GM21717 (cell line): ENCODE measurements at regions not wholly inside any gene's neighbourhood (a gene's known extent, or its start where the extent isn't known, plus 50 kb on each side); places are given as distances from the start of the nearest gene placed in this dataset.

ENCODE experiments used
- ATAC-seq: cut with Tn5 transposase; IDR thresholded peaks from one replicate; pipeline ENCODE4 v1.9.1; 2021; ENCODE audit warnings: mild to moderate bottlenecking, moderate library complexity; ENCODE audit not compliant: unreplicated experiment

DNA sequence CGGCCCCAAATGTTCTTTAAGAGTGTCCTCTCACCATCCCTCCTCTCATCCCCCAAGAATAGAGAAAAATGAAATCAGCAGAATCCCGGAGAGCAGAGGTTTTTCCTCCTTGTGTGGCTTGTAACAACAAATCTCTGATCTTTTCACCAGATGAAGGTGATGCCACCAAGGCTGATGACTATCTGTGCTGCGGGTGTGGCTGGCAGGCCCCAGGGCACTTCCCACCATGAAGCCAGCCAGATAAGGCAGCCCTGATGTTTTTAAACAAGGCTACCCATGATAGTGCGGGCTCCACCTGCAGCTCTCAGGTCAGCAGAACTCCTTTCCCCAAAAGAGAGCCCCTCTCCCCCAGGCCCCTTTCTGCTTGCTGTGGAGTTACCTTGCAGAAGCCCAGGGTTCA lies 58.0 kb upstream of the PARP11 start:
- no peak for ATAC-seq

DNA sequence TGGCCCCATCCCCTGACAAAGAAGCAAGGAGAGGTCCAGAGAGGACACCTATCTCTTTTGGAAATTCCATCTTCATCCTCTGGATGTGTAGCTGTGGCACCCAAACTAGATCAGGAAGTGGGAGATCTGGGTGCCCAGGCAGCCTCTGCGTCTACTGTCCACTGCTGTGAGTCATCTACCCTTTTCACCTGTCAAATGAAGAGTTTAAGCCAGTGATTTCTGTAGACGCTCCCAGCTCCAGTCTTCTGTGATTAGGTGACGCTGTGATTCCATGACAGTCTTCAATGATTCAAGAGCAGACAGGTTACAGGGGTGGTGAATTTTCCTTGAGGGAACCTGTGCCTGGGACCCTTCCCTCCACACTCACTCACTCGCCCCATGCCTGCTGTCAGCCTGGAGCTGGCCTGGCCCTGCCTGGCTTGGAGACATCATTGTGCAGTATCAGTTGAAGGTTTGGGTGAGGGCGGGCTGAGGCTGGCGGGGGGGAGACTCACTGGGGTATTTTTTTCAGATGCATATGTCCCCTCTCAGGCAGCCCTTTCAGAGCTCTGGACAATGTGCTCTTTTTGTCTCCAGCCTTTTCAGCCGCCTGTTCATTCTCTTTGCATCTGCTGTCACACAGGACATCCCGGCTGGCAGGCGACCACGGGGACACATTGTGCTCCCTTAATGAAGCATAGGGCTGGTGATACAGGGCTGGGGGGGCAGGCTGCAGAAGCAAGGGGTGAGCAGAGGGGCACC lies 56.8 kb upstream of the PARP11 start:
- no peak for ATAC-seq

DNA sequence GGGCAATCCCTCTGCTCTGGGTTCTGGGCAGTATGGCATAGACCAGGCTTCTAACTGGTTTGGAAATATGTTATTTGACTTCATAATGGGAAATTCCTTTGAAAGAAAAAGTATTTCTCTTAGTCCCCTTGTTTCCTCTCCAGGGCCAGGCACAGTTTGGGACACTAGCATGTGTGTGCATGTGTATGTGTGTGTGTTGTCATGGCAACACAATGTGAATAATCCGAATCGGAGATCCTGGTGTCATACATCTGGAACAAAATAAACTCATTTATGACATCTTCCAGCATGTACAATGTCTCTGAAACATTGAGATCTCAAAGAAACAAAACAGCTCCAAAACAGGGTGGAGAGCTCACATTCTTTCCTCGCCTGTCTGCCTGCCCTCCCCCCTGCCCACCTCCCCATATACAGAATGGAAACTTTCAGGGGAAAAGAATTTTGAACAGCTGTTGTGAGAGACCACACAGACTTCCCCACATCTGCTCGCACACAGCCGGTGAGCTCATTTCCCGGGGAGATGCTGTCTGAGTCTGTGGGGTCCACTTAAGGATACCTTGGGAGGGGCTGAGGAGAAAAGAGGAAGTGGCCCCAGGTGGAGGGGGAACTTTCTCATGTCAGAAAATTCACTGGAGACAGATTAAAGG lies 55.5 kb upstream of the PARP11 start:
- ATAC-seq, result no peak

DNA sequence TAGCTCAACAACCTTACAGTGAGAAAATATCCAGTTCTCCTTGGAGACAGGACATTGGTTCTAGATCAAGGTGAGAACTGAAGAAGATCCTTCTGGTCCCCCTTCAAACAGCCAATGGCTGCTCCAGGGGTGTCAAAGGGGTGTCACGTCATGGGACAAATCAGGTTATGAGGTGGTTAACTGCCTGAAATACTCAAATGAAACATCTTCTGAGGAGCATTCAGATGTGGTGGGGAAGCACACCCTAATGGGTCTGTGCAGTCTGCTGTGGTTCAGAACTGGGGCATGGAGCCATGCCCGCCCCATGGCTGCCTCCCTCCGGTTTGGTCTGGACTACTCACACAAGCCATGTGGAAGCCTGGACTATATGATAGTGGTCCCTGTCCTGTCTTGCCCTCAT lies 52.4 kb upstream of the PARP11 start:
- no peak for ATAC-seq

DNA sequence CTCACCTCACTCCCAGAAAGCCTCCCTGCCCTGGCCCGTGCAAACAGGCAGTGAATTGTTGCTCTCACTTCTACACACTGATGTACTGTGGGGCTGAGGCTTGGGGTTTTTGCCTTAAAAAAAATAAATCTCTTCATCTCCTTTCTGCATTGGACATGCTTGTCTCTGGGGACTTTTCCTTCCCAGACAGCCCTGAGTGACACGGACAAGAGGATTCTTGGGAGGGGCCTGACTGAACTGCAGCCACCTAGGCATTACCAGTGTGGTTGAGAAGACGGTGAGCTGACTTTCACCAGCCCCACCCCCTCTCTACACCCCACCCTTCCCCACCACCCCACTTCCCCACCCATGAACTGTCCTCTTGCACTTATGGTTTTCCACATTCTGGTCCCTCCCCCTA lies 51.6 kb upstream of the PARP11 start:
- ATAC-seq, result no peak

DNA sequence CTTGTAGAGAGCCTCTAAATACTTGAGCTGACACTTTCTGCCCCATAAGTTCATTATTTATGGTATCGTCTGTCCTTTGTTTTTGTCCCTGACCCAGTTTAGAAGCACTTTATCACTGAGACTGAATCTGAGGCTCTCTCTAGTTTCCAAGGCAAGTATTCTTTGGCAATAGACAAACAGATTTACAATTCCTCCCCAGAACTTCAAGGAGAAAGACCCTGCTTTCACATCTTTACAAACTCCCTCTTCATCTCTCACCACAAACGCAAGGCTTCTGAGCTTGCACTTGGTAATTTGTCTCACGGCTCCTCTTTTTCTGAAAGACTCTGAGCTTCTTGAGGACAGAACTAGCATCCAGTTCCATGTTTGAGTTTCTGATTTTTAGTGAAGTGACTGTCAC lies 49.8 kb upstream of the PARP11 start:
- no peak for ATAC-seq
